Hematopoietic multipotent progenitor cell (in vitro differentiated cells): ENCODE measurements at regions not wholly inside any gene's neighbourhood (a gene's known extent, or its start where the extent isn't known, plus 50 kb on each side); places are given as distances from the start of the nearest gene placed in this dataset.
"Not testable (repeated sequence)": the region's sequence is repeated elsewhere in the genome, so short reads cannot be mapped to it uniquely, and the experiment has no call there.

Source experiments
- DNase-seq, 3 donors: peaks; one replicate each; pipeline ENCODE4 v3.0.0-alpha.2; 2011 to 2015; ENCODE audit warnings: low read depth in 2 of 3, low spot score in 2 of 3

DNA sequence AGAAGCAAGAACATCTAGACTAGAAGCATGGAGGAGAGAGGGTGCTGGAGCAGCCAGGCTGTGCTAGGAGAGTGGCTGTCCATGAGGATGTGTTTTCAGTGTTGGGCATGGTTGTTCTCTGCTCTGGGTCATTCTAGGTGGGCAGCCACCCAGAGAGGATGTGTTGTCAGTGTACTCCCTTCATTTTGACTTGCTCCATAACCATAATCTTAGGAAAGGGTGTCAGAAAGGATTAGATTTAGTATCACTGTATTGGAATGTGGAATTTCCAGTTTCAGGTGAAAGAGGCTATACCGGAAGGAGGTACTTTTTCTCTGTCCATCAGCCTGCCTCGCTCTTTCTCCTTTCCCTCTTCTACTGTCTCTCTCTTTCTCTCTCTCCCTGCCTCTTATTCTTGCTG lies 474.5 kb upstream of the PODXL start:
- no peak for DNase-seq

GRCh38 chr7:132030086-132030568 lies 473.7 kb upstream of the PODXL start:
- DNase-seq: no peak

DNA sequence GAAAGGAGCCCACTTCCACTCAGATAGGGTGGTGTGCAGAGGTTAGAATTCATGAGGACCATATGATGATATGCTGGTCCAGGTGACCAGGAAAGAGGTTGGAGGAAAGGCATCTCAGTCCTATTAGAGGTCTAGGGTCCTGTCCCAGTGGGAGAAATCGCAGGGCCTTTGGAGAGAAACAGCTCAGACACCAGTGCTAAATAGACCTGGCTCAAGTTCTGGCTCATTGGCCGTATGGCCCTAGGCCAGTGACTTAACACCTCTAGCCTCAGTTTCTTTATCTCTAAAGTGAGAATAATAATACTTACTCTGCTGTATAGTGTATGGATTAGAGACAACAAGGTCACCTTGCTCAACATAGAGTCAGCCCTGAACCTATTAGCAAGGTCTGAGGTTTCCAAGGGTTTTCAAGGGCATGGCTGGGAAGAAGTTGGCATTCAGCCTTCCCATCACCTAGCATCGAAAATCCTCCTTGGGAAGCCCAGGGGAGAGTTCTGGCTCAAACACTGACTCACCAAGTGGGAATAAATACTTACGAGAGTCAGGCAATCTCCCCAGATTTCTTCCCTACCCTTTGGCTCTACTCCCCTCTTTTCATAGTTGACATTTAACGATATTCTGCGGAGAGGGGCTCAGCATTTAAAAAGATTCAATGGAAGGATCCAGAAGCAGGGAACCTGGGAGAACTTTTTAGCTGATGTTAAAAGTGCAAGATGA lies 473.1 kb upstream of the PODXL start:
- DNase-seq: no peak

- no peak for DNase-seq
Measured at GRCh38 chr7:132028144-132028920, 471.9 kb upstream of the PODXL start.

DNA sequence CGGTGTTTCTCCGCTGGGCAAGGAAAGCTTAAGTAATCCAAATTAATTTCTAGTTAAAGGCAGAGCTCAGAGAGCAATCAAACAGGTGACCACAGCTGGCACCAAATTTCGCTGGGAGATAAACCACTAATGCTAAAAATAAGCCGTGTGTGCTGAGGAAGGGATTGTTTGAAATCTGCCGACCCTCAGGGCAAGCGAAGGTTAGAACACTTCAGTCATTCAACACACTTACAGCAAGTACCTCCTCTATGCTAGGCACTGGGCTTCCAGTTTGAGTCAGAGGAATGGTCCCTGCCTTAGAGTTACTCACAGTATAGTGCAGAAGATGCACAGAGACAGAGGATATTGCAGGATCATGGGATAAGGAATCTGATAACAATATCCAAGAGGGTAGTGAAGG lies 467.9 kb upstream of the PODXL start:
- DNase-seq: no peak

- no peak for DNase-seq
Measured at GRCh38 chr7:132023466-132023865, 467.0 kb upstream of the PODXL start.

- no peak for DNase-seq
Measured at GRCh38 chr7:132022188-132022587, 465.8 kb upstream of the PODXL start.

DNA sequence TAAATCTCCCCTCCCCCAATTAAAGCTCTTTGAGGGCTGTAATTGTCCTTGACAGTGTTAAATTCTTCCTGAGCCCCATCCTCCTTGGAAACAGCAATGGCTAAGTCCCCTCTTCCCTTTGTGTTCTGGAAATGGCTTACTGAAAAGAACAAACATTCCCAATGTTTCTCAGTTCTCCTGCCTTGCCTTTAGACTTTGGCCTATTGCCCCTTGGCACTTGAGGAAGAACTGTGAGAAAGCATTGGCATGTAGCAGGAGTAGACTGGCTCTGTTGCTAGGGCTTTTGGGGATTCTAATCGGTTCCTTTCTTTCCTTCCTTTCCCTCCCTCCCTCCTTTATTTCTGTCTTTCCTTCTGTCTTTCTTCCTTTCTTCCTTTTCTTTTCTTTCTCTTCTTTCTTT lies 463.3 kb upstream of the PODXL start:
- no peak for DNase-seq

DNA sequence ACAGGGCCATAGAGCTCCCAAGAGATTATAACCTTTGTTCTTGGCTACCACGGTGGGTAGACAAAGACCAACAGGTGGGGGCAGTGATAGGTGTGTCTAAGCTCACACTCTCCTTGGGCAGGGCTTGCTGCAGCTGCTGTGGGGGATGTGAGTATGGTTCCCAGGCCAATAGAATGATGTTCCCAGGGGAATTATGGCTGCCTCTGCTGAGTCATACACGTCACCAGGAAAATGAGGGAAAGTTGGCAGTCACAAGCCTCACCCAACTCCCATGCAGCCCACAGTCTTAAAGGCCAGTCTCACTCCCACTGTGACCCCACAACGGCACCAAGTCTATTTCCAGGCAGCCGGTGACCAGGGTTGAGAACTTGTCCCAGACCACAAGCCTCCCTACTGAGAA lies 453.4 kb upstream of the PODXL start:
- DNase-seq: no peak

GRCh38 chr7:132004529-132004928 lies 448.1 kb upstream of the PODXL start:
- no peak for DNase-seq

DNA sequence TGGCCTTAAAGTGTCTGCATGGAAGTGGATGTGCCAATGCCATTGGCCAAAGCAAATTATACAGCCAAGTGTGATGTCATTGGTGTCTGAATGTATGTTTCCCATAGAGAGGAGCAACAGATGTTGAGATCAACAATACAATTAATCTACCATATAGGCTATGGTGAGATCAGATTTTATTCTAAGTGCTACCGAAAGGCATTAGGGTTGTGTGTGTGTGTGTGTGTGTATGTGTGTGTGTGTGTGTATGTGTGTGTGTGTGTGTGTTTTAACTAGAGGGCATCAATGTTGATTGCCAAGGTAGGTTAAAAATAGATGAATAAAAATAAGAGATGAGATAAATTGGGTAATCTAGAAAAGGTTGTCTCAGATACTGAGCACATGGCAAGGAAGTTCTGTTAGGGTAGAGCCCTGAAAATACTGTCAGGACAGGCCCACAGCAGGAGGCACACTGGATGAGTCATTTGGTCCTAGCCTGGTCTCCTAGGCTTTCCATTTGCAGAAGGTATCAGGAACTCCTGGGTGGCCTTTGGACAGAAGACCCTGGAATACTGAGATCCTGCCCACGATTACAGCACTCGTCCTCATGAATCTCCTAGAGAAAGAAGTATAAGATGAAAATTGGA lies 446.0 kb upstream of the PODXL start:
- no peak for DNase-seq

DNA sequence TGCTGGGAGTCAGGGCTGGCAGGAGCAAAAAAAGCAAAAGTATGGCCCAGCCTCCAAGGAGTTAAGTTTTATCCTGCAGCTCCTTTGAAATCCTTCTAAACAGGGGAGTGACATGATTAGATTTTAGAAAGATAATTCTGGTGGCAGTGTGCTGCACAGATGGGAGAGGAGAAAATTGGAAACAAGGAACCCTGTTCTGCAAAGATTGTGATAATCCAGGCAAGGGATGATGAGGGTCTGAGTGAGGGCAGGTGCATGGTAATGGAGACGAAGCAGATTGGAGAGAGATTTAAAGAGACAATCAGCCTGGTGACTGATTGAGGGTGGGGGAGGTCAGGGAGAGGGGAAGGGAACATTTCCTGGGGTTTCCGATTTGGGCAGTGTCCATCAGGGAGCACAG lies 444.7 kb upstream of the PODXL start:
- no peak for DNase-seq

DNA sequence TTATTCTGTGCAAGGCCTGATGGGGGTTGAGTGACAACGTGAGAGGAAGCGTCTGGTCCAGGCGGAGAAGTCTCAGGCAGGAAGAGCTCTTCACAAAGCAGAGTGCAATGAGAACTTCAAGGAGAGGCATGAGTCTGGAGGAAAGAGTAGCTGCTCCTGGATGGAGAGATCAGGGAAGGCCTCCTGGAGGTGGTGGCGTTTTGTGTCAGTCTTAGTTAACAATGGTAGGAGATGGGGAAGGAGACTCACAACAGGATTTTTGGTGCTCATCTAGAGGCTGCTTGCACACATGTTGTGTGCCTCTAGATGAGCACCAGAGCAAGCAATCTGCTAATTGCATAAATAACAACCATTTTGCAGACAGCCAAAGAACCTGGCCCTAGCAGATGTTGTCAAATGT lies 442.8 kb upstream of the PODXL start:
- no peak for DNase-seq

GRCh38 chr7:131995324-131995723 lies 438.9 kb upstream of the PODXL start:
- DNase-seq: no peak

DNA sequence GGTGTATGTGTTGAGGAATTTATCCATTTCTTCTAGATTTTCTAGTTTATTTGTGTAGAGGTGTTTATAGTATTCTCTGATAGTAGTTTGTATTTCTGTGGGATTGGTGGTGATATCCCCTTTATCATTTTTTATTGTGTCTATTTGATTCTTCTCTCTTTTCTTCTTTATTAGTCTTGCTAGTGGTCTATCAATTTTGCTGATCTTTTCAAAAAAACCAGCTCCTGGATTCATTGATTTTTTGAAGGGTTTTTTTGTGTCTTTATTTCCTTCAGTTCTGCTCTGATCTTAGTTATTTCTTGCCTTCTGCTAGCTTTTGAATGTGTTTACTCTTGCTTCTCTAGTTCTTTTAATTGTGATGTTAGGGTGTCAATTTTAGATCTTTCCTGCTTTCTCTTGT lies 424.6 kb upstream of the PODXL start:
- not testable (repeated sequence) for DNase-seq

GRCh38 chr7:131978118-131978517 lies 421.7 kb upstream of the PODXL start:
- DNase-seq: not testable (repeated sequence)

DNA sequence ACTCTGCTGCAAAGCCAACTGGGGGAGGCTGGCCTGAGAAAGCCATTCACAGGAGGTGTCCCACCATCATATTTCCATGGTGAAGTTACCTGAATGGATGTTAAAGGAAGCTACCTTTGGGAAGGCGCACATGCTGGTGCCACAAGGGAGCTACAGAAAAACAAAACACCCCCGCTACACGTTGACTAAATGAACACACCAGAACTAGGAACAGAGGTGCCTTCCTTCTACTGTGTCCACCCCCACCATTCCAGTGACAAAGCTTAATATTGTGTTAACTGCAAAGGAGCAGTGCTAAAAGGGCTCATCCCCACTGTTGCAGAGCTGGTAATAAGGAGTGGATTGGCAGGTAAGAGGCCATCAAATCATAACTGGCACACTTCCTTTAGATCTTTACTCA lies 420.0 kb upstream of the PODXL start:
- DNase-seq: no peak

DNA sequence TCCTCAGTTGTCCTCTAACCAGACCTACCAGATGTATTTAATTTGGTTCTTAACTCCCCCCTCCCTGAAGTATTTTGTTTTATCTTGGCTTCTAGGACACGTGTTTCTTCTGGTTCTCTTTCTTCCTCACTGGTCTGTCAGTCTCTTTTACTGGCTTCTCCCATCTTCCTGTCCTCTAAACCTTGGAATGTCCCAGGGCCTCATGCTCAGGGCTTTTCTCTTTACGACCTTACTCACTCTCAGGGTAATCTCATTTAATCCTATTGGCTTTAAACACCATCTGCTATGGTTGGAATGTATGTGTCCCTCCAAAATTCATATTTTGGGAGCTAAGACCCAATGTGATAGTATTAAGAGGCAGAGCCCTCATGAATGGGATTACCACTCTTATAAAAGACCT lies 418.2 kb upstream of the PODXL start:
- no peak for DNase-seq

DNA sequence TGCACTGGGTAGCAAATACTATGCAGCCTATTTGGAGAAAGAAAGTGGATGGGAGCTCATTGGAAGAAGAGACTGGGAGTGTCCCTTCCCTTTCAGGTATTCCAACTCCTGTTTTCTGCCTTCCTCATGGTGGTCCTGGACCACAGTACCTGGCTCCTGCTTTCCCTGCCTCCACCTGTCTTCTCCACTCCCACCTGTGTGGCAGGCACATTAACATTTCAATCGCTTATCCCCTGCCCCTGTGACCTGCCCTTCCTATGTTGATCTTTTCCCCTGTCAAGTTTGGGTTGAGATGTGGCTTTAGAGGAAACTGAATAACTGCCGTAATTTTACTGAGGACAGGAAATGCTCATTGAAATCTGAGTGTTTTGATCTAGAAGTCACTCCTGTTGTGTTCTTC lies 415.8 kb upstream of the PODXL start:
- DNase-seq: no peak

- no peak for DNase-seq
Measured at GRCh38 chr7:131970602-131971001, 414.2 kb upstream of the PODXL start.

- DNase-seq: no peak
Measured at GRCh38 chr7:131969560-131969959, 413.1 kb upstream of the PODXL start.

GRCh38 chr7:131967216-131967730 lies 410.8 kb upstream of the PODXL start:
- no peak for DNase-seq
